ENCODE measurements at regions not wholly inside any gene's neighbourhood (a gene's known extent, or its start where the extent isn't known, plus 50 kb on each side); places are given as distances from the start of the nearest gene placed in this dataset.

DNA sequence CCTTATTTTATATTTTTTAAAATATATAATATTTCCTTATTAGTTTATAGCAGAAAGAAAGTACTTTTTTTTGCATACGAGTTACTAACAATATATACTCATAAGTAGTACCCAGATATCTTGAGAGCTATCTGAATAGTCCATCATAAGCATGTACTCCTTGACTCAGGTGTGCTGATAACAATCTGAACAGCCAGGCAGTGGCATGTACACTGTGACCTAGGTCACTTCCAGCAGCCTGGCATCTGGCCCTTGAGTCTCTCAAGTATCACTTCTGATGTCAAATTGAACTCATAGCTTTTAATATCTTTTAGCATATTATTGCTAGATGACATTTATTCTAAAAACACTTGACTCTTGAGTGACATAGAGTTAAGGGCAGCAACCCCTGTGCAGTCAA is 1576.7 kb downstream of the SLITRK1 start:
- no peak overlapping the region for H3K27ac ChIP-seq (ENCODE audit: low read depth, low read length)
- H2AFZ ChIP-seq (ENCODE audit: low read length, unreplicated experiment), result no peak overlapping the region
- H3K79me2 ChIP-seq (ENCODE audit: control insufficient read depth, insufficient read depth, low read length, unreplicated experiment), result no peaks in the 10 kb centered on the region
- no peak overlapping the region for H3K4me3 ChIP-seq (ENCODE audit: low read depth, low read length)
- H3K4me1 ChIP-seq (ENCODE audit: control insufficient read depth, insufficient read depth, low read length, unreplicated experiment), result no peaks in the 10 kb centered on the region
- no peaks in the 10 kb centered on the region for H3K27me3 ChIP-seq (ENCODE audit: insufficient read depth, low read length)
- H3K36me3 ChIP-seq (ENCODE audit: insufficient read depth, low read length), result no peaks in the 10 kb centered on the region

DNA sequence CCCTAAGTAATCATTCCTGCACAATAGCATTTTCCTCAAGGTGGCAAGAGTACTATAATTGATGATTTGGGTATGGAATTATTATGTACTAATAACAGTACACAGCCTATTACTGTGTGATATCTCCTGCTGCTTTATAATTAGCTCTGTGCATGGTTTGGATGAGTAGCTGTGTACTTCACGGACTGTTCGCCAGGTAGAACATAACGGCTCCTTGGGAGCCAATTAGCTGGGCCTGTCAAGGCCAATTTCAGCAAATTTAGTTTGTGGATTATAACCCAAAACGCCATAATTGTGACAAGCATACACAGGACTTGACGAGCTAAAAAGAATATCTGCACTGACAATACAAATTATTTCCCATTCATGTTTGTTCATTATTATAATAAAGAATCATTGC is 1584.2 kb downstream of the SLITRK1 start:
- no peak overlapping the region for H3K4me3 ChIP-seq (ENCODE audit: low read depth, low read length)
- H3K36me3 ChIP-seq (ENCODE audit: insufficient read depth, low read length), result no peaks in the 10 kb centered on the region
- no peak overlapping the region for H3K27ac ChIP-seq (ENCODE audit: low read depth, low read length)
- H3K4me1 ChIP-seq (ENCODE audit: control insufficient read depth, insufficient read depth, low read length, unreplicated experiment), result no peaks in the 10 kb centered on the region
- no peak overlapping the region for H2AFZ ChIP-seq (ENCODE audit: low read length, unreplicated experiment)
- H3K27me3 ChIP-seq (ENCODE audit: insufficient read depth, low read length), result no peaks in the 10 kb centered on the region
- H3K79me2 ChIP-seq (ENCODE audit: control insufficient read depth, insufficient read depth, low read length, unreplicated experiment), result no peaks in the 10 kb centered on the region

DNA sequence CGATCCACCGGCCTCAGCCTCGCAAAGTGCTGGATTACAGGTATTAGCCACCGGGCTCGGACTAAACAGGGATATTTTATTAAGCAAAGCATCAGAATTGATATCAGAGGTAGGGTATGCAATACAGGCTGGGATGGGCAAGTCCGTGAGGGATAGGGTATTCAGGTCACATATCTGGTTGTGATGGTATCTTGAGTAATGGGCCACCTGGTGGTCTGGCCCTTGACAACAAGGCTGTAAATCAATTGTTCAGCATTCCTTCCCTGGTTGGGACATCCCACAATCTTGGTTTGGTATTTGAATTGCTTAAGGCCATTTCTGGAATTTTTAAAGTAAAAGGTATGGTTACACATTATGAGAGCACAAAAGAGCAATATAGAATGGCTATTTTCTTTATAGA is 1588.0 kb downstream of the SLITRK1 start:
- no peak overlapping the region for H3K27ac ChIP-seq (ENCODE audit: low read depth, low read length)
- H3K79me2 ChIP-seq (ENCODE audit: control insufficient read depth, insufficient read depth, low read length, unreplicated experiment), result no peaks in the 10 kb centered on the region
- H3K36me3 ChIP-seq (ENCODE audit: insufficient read depth, low read length), result no peaks in the 10 kb centered on the region
- H3K4me3 ChIP-seq (ENCODE audit: low read depth, low read length), result no peak overlapping the region
- no peak overlapping the region for H2AFZ ChIP-seq (ENCODE audit: low read length, unreplicated experiment)
- no peaks in the 10 kb centered on the region for H3K4me1 ChIP-seq (ENCODE audit: control insufficient read depth, insufficient read depth, low read length, unreplicated experiment)
- H3K27me3 ChIP-seq (ENCODE audit: insufficient read depth, low read length), result no peaks in the 10 kb centered on the region

DNA sequence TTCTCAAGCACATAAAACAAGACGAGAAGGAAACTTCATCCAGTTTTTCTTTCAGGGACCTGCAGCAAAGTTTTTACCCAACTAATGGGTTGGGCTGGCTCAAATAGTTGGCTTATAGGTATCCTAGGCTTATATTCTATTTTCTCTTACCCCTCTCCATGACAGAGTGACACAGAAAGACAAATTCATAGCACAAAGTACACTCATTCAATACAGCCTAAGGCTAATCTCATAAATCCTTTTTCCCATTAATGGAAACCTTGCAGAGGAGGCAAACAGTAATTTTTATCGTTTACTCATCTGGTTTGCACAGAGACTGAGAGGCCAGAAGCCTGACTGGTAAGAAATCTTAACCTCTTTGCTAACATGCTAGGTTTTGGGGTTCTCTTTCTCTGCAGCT is 1589.9 kb downstream of the SLITRK1 start:
- Histone ChIP-seq H3K4me3 (ENCODE audit: low read depth, low read length) (no peak overlapping the region), H3K27me3 (ENCODE audit: insufficient read depth, low read length) (no peaks in the 10 kb centered on the region), H2AFZ (ENCODE audit: low read length, unreplicated experiment) (no peak overlapping the region), H3K27ac (ENCODE audit: low read depth, low read length) (no peak overlapping the region), H3K79me2 (ENCODE audit: control insufficient read depth, insufficient read depth, low read length, unreplicated experiment) (no peaks in the 10 kb centered on the region), H3K36me3 (ENCODE audit: insufficient read depth, low read length) (no peaks in the 10 kb centered on the region), H3K4me1 (ENCODE audit: control insufficient read depth, insufficient read depth, low read length, unreplicated experiment) (no peaks in the 10 kb centered on the region)

DNA sequence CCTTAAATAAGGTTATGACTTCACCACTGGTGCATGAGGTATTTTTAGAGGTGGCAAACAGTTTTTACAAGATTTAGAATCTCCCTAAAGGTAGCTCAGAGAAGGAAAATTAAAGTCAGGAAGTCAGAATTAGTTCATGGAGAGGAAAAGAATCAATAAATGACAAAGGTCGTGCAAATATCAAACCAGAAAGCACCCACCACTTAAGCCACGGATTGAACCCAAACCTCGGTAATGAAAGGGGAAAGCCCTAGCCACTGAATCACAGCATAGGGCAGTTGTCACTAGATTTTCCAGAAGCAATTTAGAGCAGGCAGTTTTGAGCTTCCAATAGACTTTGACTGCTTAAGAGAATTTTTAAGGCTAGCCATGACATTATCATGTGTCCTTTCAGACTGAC is 1590.4 kb downstream of the SLITRK1 start:
- no peaks in the 10 kb centered on the region for H3K4me1 ChIP-seq (ENCODE audit: control insufficient read depth, insufficient read depth, low read length, unreplicated experiment)
- no peaks in the 10 kb centered on the region for H3K79me2 ChIP-seq (ENCODE audit: control insufficient read depth, insufficient read depth, low read length, unreplicated experiment)
- H3K4me3 ChIP-seq (ENCODE audit: low read depth, low read length), result no peak overlapping the region
- no peaks in the 10 kb centered on the region for H3K36me3 ChIP-seq (ENCODE audit: insufficient read depth, low read length)
- no peak overlapping the region for H2AFZ ChIP-seq (ENCODE audit: low read length, unreplicated experiment)
- no peak overlapping the region for H3K27ac ChIP-seq (ENCODE audit: low read depth, low read length)
- H3K27me3 ChIP-seq (ENCODE audit: insufficient read depth, low read length), result no peaks in the 10 kb centered on the region

DNA sequence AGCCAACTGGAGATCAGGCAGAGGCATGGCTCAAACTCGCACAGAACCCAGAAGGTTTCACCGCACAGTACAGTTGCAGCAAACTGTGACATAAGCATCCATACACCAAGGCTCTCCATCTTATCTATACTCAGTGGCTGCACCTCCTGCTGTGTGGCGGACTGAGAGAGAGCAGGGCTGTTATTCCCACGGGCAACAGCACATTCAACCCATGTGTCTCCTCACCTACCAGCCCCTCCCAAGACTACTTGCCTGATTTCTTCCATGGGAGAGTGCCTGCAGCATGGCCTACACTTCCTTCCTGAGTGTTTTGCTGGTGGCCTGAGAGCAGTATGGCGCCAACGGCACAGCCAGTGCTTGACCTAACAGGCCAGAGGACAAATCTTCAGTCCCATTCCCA is 1606.6 kb downstream of the SLITRK1 start:
- H3K27ac ChIP-seq (ENCODE audit: low read depth, low read length), result no peak overlapping the region
- H2AFZ ChIP-seq (ENCODE audit: low read length, unreplicated experiment), result no peak overlapping the region
- H3K4me3 ChIP-seq (ENCODE audit: low read depth, low read length), result no peak overlapping the region
- no peaks in the 10 kb centered on the region for H3K4me1 ChIP-seq (ENCODE audit: control insufficient read depth, insufficient read depth, low read length, unreplicated experiment)
- H3K27me3 ChIP-seq (ENCODE audit: insufficient read depth, low read length), result no peaks in the 10 kb centered on the region
- H3K79me2 ChIP-seq (ENCODE audit: control insufficient read depth, insufficient read depth, low read length, unreplicated experiment), result no peaks in the 10 kb centered on the region
- no peaks in the 10 kb centered on the region for H3K36me3 ChIP-seq (ENCODE audit: insufficient read depth, low read length)

DNA sequence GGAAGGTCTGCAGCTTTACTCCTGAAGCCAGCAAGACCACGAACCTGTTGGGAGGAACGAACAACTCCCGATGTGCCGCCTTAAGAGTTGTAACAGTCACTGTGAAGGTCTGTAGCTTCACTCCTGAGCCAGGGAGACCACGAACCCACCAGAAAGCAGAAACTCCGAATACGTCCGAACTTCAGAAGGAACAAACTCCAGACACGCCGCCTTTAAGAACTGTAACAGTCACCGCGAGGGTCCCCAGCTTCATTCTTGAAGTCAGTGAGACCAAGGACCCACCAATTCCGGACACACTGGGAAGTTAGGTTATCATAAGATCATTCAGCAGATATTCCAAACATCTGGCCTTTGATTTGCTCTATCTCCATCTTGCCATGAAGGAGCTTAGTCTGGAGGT is 1623.0 kb downstream of the SLITRK1 start:
- H3K79me2 ChIP-seq (ENCODE audit: control insufficient read depth, insufficient read depth, low read length, unreplicated experiment), result no peaks in the 10 kb centered on the region
- H3K4me3 ChIP-seq (ENCODE audit: low read depth, low read length), result no peak overlapping the region
- no peak overlapping the region for H2AFZ ChIP-seq (ENCODE audit: low read length, unreplicated experiment)
- no peaks in the 10 kb centered on the region for H3K4me1 ChIP-seq (ENCODE audit: control insufficient read depth, insufficient read depth, low read length, unreplicated experiment)
- no peaks in the 10 kb centered on the region for H3K27me3 ChIP-seq (ENCODE audit: insufficient read depth, low read length)
- no peak overlapping the region for H3K27ac ChIP-seq (ENCODE audit: low read depth, low read length)
- H3K36me3 ChIP-seq (ENCODE audit: insufficient read depth, low read length), result no peaks in the 10 kb centered on the region

DNA sequence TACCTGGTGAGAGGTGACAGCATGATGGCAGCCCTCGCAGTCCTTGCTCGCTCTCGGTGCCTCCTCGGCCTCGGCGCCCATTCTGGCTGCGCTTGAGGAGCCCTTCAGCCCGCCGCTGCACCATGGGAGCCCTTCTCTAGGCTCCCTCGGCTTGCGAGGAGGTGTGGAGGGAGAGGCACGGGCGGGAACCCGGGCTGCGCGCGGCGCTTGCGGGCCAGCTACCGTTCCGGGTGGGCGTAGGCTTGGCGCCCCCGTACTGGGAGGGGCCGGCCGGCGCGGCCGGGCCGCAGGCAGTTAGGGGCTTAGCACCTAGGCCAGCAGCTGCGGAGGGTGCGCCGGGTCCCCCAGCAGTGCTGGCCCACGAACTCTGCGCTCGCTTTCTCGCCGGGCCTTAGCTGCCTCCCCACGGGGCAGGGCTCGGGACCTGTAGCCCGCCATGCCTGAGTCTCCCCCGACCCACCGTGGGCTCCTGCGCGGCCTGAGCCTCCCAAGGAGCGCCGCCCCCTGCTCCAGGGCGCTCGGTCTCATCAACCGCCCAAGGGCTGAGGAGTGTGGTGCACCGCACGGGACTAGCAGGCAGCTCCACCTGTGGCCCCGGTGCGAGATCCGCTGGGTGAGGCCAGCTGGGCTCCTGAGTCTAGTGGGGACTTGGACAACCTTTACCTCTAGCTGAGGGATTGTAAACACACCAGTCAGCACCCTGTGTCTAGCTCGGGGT is 1624.3 kb downstream of the SLITRK1 start:
- Histone ChIP-seq H3K27ac (ENCODE audit: low read depth, low read length) (no peak overlapping the region), H3K36me3 (ENCODE audit: insufficient read depth, low read length) (no peaks in the 10 kb centered on the region), H3K4me1 (ENCODE audit: control insufficient read depth, insufficient read depth, low read length, unreplicated experiment) (no peaks in the 10 kb centered on the region), H3K4me3 (ENCODE audit: low read depth, low read length) (no peak overlapping the region), H3K27me3 (ENCODE audit: insufficient read depth, low read length) (no peaks in the 10 kb centered on the region), H2AFZ (ENCODE audit: low read length, unreplicated experiment) (no peak overlapping the region), H3K79me2 (ENCODE audit: control insufficient read depth, insufficient read depth, low read length, unreplicated experiment) (no peaks in the 10 kb centered on the region)

DNA sequence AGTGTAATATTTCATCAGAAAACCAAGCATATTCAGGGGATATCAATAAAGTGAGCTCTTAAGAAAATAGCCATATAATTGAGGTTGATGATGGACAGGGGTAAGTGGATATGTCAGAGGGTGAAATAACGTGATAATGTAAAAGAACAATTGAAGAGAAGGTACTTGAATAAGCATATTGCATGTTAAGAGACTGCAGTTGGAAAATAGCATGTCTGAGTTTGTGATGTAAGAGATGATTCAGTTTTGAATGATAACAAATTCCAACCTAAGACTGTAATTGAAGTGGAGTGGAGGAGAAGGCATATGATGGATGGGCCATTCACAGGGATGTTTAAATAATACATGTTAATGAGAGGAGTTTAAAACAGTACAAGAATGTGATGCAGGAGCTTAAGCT is 1633.5 kb downstream of the SLITRK1 start:
- no peaks in the 10 kb centered on the region for H3K4me1 ChIP-seq (ENCODE audit: control insufficient read depth, insufficient read depth, low read length, unreplicated experiment)
- H3K36me3 ChIP-seq (ENCODE audit: insufficient read depth, low read length), result no peaks in the 10 kb centered on the region
- H2AFZ ChIP-seq (ENCODE audit: low read length, unreplicated experiment), result no peak overlapping the region
- no peaks in the 10 kb centered on the region for H3K27me3 ChIP-seq (ENCODE audit: insufficient read depth, low read length)
- no peak overlapping the region for H3K4me3 ChIP-seq (ENCODE audit: low read depth, low read length)
- no peaks in the 10 kb centered on the region for H3K79me2 ChIP-seq (ENCODE audit: control insufficient read depth, insufficient read depth, low read length, unreplicated experiment)
- H3K27ac ChIP-seq (ENCODE audit: low read depth, low read length), result no peak overlapping the region

DNA sequence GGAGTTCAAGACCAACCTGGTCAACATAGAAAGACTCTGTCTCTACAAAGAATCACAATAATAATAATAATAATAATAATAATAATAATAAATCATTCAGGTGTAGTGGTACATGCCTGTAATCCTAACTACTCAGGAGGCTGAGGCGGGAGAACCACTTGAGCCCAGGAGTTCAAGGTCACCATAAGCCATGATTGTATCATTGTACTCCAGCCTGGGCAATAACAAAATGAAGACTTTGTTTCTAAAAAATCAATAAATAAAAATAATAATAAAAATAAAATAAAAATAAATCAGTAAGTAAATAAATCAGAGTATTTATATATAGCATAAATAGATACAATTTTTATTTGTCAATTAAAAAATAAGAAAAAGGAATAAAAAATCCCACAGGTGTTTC is 1636.4 kb downstream of the SLITRK1 start:
- Histone ChIP-seq H2AFZ (ENCODE audit: low read length, unreplicated experiment) (no peak overlapping the region), H3K4me1 (ENCODE audit: control insufficient read depth, insufficient read depth, low read length, unreplicated experiment) (no peaks in the 10 kb centered on the region), H3K27ac (ENCODE audit: low read depth, low read length) (no peak overlapping the region), H3K36me3 (ENCODE audit: insufficient read depth, low read length) (no peaks in the 10 kb centered on the region), H3K4me3 (ENCODE audit: low read depth, low read length) (no peak overlapping the region), H3K27me3 (ENCODE audit: insufficient read depth, low read length) (no peaks in the 10 kb centered on the region), H3K79me2 (ENCODE audit: control insufficient read depth, insufficient read depth, low read length, unreplicated experiment) (no peaks in the 10 kb centered on the region)

DNA sequence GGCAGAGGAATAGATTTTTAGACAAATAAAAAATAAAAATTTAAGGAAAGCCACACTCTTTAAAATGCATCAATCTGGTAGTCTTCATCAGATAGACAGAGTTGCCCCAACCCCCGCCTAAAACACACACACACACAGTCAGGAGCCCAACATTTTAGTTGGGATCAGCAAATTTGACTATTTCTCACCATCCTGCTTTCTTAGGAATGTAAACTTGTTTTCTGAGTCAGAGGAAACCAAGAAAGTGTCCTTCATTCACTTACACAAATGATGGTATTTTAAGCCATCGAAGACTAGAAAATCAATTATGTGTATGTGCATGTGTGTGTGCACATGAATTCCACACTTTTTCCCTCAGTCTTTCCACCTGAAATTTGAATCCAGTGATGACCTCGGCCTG is 1657.5 kb downstream of the SLITRK1 start:
- no peaks in the 10 kb centered on the region for H3K4me1 ChIP-seq (ENCODE audit: control insufficient read depth, insufficient read depth, low read length, unreplicated experiment)
- H3K36me3 ChIP-seq (ENCODE audit: insufficient read depth, low read length), result no peaks in the 10 kb centered on the region
- no peak overlapping the region for H3K4me3 ChIP-seq (ENCODE audit: low read depth, low read length)
- H2AFZ ChIP-seq (ENCODE audit: low read length, unreplicated experiment), result no peak overlapping the region
- no peak overlapping the region for H3K27ac ChIP-seq (ENCODE audit: low read depth, low read length)
- H3K27me3 ChIP-seq (ENCODE audit: insufficient read depth, low read length), result no peaks in the 10 kb centered on the region
- H3K79me2 ChIP-seq (ENCODE audit: control insufficient read depth, insufficient read depth, low read length, unreplicated experiment), result no peaks in the 10 kb centered on the region

All from ACC112 (cell line).